Liver (tissue), 3 donors: ENCODE measurements at regions not wholly inside any gene's neighbourhood (a gene's known extent, or its start where the extent isn't known, plus 50 kb on each side); places are given as distances from the start of the nearest gene placed in this dataset.

Experiments
- ATF3 ChIP-seq: IDR thresholded peaks from 2 replicates; pipeline ENCODE4 v1.6.1; 2016; ENCODE audit warnings: antibody characterized with exemption
- CTCF ChIP-seq: fragments of 150-350 bp; IDR thresholded peaks from 2 replicates; pipeline ENCODE4 v1.5.1; 2017; ENCODE audit warnings: improper control_type of control experiment, low read depth, low read length; ENCODE audit not compliant: missing input control
- GABPA ChIP-seq, 2 donors: IDR thresholded peaks in 1 of 2; conservative IDR thresholded peaks in 1 of 2; 2 replicates each; pipeline ENCODE4 v1.6.1; 2016; ENCODE audit warnings: antibody characterized with exemption in 2 of 2, mild to moderate bottlenecking in 1 of 2, moderate library complexity in 1 of 2
- RAD21 ChIP-seq, 2 donors: IDR thresholded peaks; 2 replicates each; pipeline ENCODE4 v1.6.1; 2016; ENCODE audit warnings: antibody characterized with exemption in 2 of 2, mild to moderate bottlenecking in 2 of 2
- SP1 ChIP-seq: IDR thresholded peaks from 2 replicates; pipeline ENCODE4 v1.6.1; 2018; ENCODE audit warnings: antibody characterized with exemption, mild to moderate bottlenecking
- YY1 ChIP-seq: IDR thresholded peaks from 2 replicates; pipeline ENCODE4 v1.6.1; 2016; ENCODE audit warnings: antibody characterized with exemption, mild to moderate bottlenecking
- donor health status: healthy.
- donor health status: healthy.

GRCh38 chr2:82939211-82939610 is 1519.9 kb downstream of the SUCLG1 start:
- no peak for TF ChIP-seq ATF3
- TF ChIP-seq CTCF: no peak
- no peak for TF ChIP-seq SP1
- no peak for TF ChIP-seq GABPA (IDR thresholded peaks at IDR 0.05 in 1 of 2, conservative IDR thresholded peaks at IDR 0.05 in 1 of 2)
- TF ChIP-seq YY1: no peak
- no peak for TF ChIP-seq RAD21 (IDR thresholded peaks at IDR 0.05)
